HG02610 (cell line): ENCODE measurements at regions not wholly inside any gene's neighbourhood (a gene's known extent, or its start where the extent isn't known, plus 50 kb on each side); places are given as distances from the start of the nearest gene placed in this dataset.
A peak's percentile ranks its signal among the peaks of the same experiment; 100 is the strongest.

Experiments
- ATAC-seq: cut with Tn5 transposase; IDR thresholded peaks from one replicate; pipeline ENCODE4 v1.9.1; 2021; ENCODE audit warnings: mild to moderate bottlenecking, moderate library complexity; ENCODE audit not compliant: unreplicated experiment

DNA sequence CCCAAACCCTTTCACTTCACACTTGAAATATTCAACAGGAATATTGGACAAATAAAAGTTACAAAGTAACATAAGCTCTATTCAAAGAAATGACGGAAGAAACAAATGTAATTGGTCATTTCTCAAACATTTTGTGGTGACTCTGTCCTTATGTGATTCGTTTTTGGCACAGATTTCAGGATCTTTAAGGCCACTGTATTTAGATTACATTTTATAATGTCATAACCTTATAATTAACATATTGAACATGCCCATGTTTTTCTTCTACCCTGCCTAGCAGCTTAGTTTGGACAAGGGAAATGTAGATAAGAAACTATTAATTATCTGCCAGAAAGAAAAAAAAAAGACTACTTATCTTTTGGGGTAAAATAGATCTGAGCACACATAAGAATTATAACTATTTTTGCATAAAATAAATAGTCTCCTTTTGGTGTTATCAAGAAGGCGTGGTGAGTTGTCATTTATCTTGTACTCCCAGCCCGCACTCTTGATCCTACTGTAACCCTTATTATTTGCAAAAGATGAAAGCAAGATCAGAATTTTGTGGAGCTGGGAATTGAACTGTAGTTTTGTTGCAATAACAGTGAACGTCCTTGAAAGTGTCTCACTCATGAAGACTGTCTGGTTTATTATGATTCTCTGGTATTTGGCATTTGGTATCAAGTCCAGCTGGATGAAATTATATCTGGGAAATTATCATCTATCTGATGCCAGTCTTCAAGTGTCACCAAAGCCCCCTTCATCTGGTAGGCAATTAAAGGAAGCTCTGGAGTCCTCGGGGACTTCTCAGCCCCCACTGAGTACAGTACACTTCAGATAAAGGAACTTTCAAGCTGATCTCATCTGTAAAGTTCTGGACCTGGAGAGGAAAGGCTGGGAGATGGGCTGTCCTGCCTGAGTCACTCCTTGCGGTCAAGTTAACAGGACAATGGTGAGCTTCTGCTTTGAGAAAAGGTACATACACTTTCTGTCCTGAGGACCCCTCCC, 175.7 kb upstream of the INHBA start:
- no peak for ATAC-seq

DNA sequence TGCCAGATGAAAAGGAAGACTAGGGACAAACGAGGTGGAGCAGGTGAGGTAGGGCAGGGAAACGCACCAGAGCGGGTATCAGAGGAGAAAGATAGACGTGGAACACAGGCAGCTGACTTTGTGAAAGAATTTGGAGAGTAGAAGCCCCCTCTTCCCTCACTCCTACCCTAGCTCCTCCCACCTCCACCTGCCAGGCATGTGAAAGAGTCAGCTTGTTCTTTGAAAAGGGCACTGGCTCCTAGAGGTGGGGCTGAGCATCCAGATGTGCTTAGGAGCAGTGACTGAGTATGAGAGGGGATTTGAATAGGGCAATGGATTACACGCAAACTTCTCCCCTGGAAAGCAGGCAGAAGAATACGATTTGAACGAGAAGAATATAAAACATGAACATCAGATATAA, 174.2 kb upstream of the INHBA start:
- ATAC-seq, result no peak

DNA sequence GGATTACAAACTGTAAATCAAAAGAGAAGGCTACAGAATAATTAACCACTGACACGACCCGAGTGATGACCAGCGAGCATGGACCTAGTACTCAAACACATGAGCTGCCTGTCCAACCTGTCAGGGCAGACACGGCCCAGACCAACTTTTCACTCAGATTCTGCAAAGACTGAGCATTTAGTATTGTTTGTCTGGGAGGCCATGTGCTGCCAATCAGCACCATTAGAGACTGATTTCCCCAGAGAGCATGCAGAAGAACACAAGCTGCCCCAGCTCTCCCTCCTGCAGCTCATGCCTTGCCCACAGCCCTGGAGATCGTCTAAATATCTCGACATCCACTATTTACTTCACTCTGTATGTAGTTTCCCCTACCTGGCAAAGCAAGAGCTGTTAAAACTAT, 172.6 kb upstream of the INHBA start:
- ATAC-seq, result no peak

GRCh38 chr7:41874201-41874785, 171.4 kb upstream of the INHBA start:
- ATAC-seq, result no peak

GRCh38 chr7:41873741-41874140, 170.9 kb upstream of the INHBA start:
- no peak for ATAC-seq

DNA sequence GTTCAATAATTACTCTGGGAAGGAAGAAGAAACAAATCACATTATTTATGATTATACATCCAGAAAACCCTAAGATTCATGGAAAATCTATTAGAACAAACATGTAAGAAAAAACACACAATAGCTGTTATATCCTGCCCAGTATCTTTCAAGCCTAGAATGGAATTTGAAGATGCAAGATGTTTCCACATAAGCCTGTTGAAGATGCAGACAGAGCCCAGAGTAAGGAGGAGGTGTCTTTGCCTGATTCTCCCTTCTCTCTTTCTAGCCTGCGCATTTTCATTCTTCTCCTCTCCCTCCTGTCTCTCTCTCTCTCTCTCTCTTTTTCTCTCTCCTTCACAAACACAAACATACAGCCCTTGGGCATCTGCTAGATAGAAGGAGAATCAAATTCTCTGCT, 170.1 kb upstream of the INHBA start:
- ATAC-seq, result no peak

DNA sequence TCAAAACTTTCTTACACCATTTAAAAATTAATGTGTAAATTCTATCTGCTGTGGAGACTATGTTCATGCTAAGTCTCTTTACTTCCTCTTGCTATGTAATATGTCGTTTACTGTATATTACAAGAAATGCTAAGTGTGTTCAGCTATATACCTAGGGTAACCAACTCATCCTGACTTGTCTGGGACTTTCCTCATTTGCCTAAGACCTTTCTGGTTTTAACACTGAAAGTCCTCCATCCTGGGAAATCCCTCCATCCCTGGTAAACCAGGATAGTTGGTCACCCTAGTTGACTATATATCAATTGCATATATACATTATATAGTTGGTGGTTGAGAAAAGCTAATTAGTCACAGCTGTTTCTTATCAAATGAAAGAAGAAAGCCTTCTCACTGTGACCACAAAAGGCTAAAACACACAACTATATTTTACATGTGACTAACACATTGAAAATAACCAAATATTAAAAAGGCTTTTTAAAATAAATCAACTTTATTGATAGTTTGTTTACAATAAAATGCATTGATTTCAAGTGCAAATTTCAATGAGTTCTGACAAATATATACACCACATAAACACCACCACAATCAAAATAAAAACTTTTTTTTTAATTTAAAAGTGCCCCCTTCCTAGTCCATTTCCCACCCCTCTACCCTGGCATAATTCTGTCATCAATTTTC, 167.7 kb upstream of the INHBA start:
- ATAC-seq, result peak; percentile 79

- peak; percentile 55 for ATAC-seq
Measured at GRCh38 chr7:41869997-41870396, 167.1 kb upstream of the INHBA start.

DNA sequence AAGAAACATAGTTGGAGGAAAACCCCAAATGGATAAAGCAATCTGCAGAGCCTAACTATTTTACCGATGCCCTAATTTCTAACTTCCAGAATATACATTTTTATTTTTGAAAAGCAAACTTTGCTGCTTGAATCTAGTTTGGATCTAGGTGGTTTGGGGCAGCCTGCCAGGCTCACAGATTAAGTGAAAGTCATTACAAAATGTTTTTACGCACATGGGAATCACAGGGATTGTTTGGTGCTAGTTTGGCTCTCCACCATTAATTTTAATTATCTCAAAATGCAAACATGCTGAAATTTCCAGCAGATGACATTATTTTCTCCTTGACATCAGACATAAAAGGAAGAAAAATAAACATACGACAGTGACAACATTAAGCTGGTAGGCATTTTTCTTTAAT, 166.7 kb upstream of the INHBA start:
- no peak for ATAC-seq

DNA sequence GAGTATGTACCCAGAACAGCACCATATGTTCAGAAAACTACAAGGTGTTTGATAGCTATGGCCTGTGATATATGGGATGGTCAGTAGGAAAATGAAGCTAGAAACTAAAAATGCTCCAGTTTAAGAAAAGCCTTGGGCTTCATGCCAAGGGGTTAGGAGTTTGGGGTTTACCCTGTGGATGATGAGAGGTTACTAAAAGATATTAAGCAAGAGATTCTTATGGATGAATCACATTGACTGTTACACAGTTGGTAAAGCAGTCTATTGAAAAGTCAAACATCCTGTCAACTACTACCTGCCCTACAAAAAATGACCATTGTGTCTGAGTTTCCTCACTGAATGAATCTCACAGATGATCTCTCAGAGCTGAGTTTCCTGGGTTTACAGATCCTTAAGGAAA, 166.2 kb upstream of the INHBA start:
- no peak for ATAC-seq

GRCh38 chr7:41867639-41868280, 164.9 kb upstream of the INHBA start:
- ATAC-seq, result no peak

GRCh38 chr7:41862261-41862660, 159.4 kb upstream of the INHBA start:
- ATAC-seq, result no peak

DNA sequence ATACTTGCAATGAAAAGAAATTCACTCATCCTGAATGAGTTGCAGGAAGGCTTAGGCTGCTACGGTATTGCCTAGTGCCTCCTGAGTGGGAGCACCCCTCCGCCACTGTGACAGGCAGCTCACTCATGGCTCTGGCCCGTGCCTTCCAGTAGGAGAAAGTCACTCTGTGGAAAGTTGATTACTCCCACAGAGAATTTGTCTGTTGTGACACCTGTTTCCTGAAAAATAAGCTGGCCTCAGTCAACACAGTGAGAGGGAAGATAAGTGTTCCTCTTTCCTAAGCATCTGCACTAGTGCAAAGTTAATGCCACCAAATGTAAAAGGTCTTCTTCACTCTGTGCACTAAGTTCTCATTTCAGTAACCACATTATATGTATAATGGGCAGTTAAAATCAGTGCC, 158.8 kb upstream of the INHBA start:
- no peak for ATAC-seq

DNA sequence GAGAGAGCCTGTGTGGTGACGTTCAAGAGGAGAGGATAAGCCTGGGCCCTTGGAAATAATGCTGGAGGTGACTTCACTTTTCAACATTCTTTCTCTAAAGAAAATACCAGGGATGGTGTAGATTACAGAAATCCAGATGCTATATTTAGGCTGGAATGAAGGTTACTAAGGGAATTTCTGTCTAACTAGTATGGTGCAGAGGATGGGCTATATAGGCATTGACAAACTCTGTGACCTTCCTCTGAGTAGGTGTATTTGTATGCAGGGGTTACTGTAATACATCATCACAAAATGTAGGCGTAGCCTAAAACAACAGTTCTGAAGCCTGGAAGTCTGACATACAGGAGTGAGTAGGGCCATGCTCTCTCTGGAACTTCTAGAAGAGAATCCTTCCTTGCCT, 155.3 kb upstream of the INHBA start:
- no peak for ATAC-seq

DNA sequence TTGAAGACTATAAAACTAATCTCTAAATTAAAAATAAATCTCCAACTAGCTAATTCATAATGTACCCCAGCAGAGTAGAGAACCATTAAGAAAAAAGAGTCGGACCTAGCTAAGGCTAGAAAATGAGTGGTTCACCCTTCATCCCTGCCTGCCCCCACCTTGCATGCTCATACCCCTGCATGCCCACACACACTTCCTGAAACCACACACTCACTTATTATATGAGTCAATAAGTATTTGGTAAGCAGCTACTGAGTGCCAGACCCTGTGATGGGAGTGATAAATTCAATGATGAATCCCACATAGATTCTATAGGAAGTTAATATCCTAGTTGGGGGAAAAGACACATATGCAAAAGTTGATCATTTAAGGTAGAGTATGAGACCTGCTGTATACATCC, 152.9 kb upstream of the INHBA start:
- ATAC-seq, result no peak

DNA sequence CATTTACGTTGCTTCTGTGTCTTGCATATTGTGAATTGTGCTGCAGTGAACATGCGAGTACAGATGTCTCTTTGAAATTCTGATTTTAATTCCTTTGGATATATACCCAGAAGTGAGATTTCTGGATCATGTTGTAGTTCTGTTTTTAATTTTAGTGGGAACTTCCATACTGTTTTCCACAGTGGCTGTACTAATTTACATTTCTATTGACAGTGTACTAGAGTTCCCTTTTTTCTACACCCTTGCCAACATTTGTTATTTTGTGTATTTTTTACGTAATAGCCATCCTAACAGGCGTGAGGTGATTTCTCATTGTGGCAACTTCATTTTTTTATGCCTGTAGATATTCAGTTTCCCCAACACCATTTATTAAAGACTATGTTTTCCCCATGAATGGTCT, 144.7 kb upstream of the INHBA start:
- ATAC-seq, result no peak

GRCh38 chr7:41847151-41847550, 144.3 kb upstream of the INHBA start:
- no peak for ATAC-seq

DNA sequence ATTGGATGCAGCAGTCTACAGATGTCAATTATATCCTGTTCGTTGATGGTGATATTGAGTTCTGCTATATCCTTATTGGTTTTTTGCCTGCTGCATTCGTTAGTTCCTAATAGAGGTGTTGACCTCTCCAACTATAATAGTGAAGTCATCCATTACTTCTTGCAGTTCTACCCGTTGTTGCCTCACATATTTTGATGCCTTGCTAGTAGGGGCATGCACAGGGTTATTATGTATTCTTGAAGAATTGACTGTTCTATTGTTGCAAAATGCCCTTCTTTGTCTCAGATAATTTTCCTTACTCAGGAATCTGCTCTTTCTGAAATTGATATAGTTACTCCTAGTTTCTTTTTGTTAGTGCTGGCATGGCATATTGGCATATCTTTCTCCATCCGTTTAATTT, 140.1 kb upstream of the INHBA start:
- ATAC-seq, result no peak

DNA sequence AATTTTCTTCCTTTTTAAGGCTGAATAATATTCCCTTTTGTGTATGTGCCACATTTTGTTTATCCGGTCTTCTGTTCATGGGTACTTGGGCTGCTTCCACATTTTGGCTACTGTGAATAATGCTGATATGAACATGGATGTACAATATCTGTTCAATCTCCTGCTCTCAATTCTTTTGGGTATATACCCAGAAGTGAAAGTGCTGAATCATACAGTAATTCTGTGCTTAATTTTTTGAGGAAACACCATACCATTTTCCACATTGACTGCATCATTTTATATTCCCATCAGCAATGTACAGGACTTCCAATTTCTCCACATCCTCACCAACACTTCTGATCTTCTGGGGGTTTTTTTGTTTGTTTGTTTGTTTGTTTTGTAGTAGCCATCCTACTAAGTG, 135.0 kb upstream of the INHBA start:
- no peak for ATAC-seq

GRCh38 chr7:41835976-41836530, 133.2 kb upstream of the INHBA start:
- ATAC-seq, result no peak
